ENCODE measurements at regions not wholly inside any gene's neighbourhood (a gene's known extent, or its start where the extent isn't known, plus 50 kb on each side); places are given as distances from the start of the nearest gene placed in this dataset.

DNA sequence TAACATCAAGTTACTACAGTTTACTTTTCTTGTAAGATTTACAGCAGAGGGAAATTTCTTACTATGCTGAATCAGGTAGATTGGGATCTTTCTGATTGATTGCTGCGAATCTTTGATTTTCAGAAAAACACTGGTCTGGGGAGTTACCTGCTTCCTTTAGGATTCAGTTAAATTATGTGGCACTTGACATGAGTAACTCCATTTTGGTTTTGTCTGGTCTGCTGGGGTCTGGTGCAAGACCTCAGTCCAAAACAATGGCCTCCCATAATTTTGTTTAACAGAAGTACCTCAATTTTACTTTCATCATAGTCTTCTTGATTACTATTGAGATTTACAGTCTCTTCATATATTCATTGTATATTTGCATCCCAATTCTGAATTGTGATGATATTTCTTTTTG lies 775.5 kb downstream of the TRIB2 start:
- Histone ChIP-seq H3K9ac (ENCODE audit: low read length) (no peak overlapping the region), H3K4me2 (ENCODE audit: low read depth, low read length) (no peak overlapping the region), H3F3A (ENCODE audit: insufficient read depth, low read length) (no peaks in the 10 kb centered on the region), H3K4me1 (ENCODE audit: low read length) (peaks cover 5% of the 10 kb centered on the region; the same call in 1 of the 2 replicates), H3K9me2 (replicated peaks; ENCODE audit: insufficient read depth, low read length) (no peaks in the 10 kb centered on the region), H4K20me1 (ENCODE audit: insufficient read depth, low read length) (no peaks in the 10 kb centered on the region), H3K9me3 (replicated peaks; ENCODE audit: insufficient read depth, low read length) (no peaks in the 10 kb centered on the region), H2AFZ (ENCODE audit: low read length) (no peak overlapping the region), H3K36me3 (replicated peaks; ENCODE audit: insufficient read depth, low read length) (no peaks in the 10 kb centered on the region), H3K4me3 (ENCODE audit: low read length) (no peak overlapping the region), H3K27ac (ENCODE audit: low read length) (no peak overlapping the region), H3K27me3 (replicated peaks; ENCODE audit: insufficient read depth, low read length) (no peaks in the 10 kb centered on the region), H3K79me2 (ENCODE audit: low read length) (no peaks in the 10 kb centered on the region)
- DNase-seq, result no peak
- TF ChIP-seq EZH2phosphoT487 (IDR thresholded peaks at IDR 0.05; ENCODE audit: low read length), result no peak
- TF ChIP-seq EZH2 (optimal IDR thresholded peaks at IDR 0.05; ENCODE audit: low read depth, low read length), result no peak
- TF ChIP-seq, protein P1, sequence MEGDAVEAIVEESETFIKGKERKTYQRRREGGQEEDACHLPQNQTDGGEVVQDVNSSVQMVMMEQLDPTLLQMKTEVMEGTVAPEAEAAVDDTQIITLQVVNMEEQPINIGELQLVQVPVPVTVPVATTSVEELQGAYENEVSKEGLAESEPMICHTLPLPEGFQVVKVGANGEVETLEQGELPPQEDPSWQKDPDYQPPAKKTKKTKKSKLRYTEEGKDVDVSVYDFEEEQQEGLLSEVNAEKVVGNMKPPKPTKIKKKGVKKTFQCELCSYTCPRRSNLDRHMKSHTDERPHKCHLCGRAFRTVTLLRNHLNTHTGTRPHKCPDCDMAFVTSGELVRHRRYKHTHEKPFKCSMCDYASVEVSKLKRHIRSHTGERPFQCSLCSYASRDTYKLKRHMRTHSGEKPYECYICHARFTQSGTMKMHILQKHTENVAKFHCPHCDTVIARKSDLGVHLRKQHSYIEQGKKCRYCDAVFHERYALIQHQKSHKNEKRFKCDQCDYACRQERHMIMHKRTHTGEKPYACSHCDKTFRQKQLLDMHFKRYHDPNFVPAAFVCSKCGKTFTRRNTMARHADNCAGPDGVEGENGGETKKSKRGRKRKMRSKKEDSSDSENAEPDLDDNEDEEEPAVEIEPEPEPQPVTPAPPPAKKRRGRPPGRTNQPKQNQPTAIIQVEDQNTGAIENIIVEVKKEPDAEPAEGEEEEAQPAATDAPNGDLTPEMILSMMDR (IDR thresholded peaks at IDR 0.05; ENCODE audit: low read length), result no peak

DNA sequence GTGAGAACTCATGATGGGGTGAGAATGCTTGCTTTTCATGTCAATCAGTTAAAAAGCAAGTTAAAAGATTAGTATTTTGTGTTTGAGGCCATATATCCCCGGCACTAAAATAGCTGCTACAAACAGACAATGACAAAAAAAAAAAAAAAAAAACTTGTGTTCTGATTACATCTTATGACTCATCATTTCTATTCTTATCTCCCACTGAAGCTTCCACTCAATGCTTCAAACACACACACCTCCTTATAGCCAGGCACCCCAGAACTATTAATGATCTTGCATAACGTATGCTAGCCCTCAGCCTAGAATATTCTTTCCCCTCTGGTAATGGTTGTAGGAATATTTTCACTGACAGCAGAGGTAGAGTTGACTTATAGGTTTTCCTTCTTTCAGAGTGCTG lies 778.3 kb downstream of the TRIB2 start:
- H3F3A ChIP-seq (ENCODE audit: insufficient read depth, low read length), result no peaks in the 10 kb centered on the region
- H3K9me3 ChIP-seq (replicated peaks; ENCODE audit: insufficient read depth, low read length), result no peaks in the 10 kb centered on the region
- no peak overlapping the region for H3K4me3 ChIP-seq (ENCODE audit: low read length)
- no peak overlapping the region for H3K27ac ChIP-seq (ENCODE audit: low read length)
- H3K79me2 ChIP-seq (ENCODE audit: low read length), result no peaks in the 10 kb centered on the region
- no peak overlapping the region for H3K9ac ChIP-seq (ENCODE audit: low read length)
- H4K20me1 ChIP-seq (ENCODE audit: insufficient read depth, low read length), result no peaks in the 10 kb centered on the region
- H3K4me1 ChIP-seq (ENCODE audit: low read length), result peaks cover 5% of the 10 kb centered on the region; the same call in 1 of the 2 replicates
- no peaks in the 10 kb centered on the region for H3K27me3 ChIP-seq (replicated peaks; ENCODE audit: insufficient read depth, low read length)
- H3K9me2 ChIP-seq (replicated peaks; ENCODE audit: insufficient read depth, low read length), result no peaks in the 10 kb centered on the region
- H2AFZ ChIP-seq (ENCODE audit: low read length), result no peak overlapping the region
- H3K36me3 ChIP-seq (replicated peaks; ENCODE audit: insufficient read depth, low read length), result no peaks in the 10 kb centered on the region
- DNase-seq, result peak; percentile 24
- no peak overlapping the region for H3K4me2 ChIP-seq (ENCODE audit: low read depth, low read length)
- no peak for TF ChIP-seq EZH2phosphoT487 (IDR thresholded peaks at IDR 0.05; ENCODE audit: low read length)
- no peak for TF ChIP-seq EZH2 (optimal IDR thresholded peaks at IDR 0.05; ENCODE audit: low read depth, low read length)
- TF ChIP-seq, protein P1 (IDR thresholded peaks at IDR 0.05; ENCODE audit: low read length), result no peak

DNA sequence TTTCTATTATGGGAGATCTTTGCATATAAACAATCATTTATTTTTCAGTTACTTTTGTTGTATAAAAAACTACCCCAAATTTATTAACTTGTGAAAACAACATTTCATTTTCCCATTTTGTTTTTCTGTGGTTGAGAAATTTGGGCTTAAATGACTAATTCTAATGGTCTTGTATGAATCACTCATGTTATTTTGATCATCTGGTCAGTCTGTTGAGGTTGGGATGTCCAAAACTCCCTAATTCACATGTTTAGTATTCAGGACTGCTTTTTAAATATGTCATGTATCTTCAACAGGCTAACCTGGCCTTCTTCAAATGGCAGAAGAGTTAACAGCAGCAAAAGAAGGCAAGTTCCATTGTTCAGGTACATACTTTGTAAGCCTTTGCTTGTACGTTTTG lies 788.1 kb downstream of the TRIB2 start:
- H3F3A ChIP-seq (ENCODE audit: insufficient read depth, low read length), result no peaks in the 10 kb centered on the region
- no peak overlapping the region for H3K9ac ChIP-seq (ENCODE audit: low read length)
- no peak overlapping the region for H2AFZ ChIP-seq (ENCODE audit: low read length)
- DNase-seq, result no peak
- H3K4me2 ChIP-seq (ENCODE audit: low read depth, low read length), result no peak overlapping the region
- no peaks in the 10 kb centered on the region for H3K4me1 ChIP-seq (ENCODE audit: low read length)
- no peaks in the 10 kb centered on the region for H3K79me2 ChIP-seq (ENCODE audit: low read length)
- H3K9me3 ChIP-seq (replicated peaks; ENCODE audit: insufficient read depth, low read length), result no peaks in the 10 kb centered on the region
- H3K27me3 ChIP-seq (replicated peaks; ENCODE audit: insufficient read depth, low read length), result no peaks in the 10 kb centered on the region
- H3K9me2 ChIP-seq (replicated peaks; ENCODE audit: insufficient read depth, low read length), result no peaks in the 10 kb centered on the region
- H3K4me3 ChIP-seq (ENCODE audit: low read length), result no peak overlapping the region
- TF ChIP-seq EZH2phosphoT487 (IDR thresholded peaks at IDR 0.05; ENCODE audit: low read length) (no peak), EZH2 (optimal IDR thresholded peaks at IDR 0.05; ENCODE audit: low read depth, low read length) (no peak)
- TF ChIP-seq, protein P1 (IDR thresholded peaks at IDR 0.05; ENCODE audit: low read length), result no peak
- H3K36me3 ChIP-seq (replicated peaks; ENCODE audit: insufficient read depth, low read length), result no peaks in the 10 kb centered on the region
- no peaks in the 10 kb centered on the region for H4K20me1 ChIP-seq (ENCODE audit: insufficient read depth, low read length)
- H3K27ac ChIP-seq (ENCODE audit: low read length), result no peak overlapping the region
